GM19467 (cell line): ENCODE measurements at regions not wholly inside any gene's neighbourhood (a gene's known extent, or its start where the extent isn't known, plus 50 kb on each side); places are given as distances from the start of the nearest gene placed in this dataset.

ENCODE experiments used
- ATAC-seq: cut with Tn5 transposase; IDR thresholded peaks from one replicate; pipeline ENCODE4 v1.9.1; 2021; ENCODE audit warnings: mild to moderate bottlenecking, moderate library complexity; ENCODE audit not compliant: unreplicated experiment

DNA sequence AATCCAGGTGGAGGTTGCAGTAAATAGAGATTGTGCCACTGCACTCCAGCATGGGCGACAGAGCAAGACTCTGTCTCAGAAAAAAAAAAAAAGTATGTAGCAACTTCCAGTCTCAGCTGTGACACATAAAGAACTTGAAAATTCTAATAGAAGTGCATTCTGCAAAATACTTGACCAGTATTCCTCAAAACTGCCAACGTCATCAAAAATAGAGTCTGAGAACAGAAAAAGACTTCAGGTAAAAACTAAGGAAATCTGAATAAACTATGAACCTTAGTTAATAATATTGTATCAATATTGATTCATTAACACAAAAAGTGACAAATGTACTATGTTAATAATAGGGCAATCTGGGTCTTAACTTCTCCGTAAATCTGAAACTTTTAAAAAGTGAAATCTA, 76.7 kb upstream of the WDR75 start:
- ATAC-seq = no peak

DNA sequence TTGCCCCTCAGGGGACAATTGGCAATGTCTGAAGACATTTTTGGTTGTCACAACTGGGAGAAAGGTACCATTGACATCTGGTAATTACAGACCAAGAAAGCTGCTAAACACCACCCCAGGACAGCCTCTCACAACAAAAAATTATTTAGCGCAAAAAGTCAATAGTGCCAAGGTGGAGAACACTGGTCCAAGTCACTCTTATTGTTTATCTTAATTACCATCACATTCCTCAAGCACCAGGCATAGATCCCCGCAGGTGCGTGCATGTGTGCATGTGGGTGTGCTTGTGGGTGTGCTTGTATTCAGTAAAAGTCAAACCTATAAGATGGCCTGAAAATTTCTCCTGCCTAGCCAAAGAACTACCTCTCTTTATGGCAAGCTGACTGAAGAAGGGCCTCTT, 74.9 kb upstream of the WDR75 start:
- ATAC-seq = no peak

DNA sequence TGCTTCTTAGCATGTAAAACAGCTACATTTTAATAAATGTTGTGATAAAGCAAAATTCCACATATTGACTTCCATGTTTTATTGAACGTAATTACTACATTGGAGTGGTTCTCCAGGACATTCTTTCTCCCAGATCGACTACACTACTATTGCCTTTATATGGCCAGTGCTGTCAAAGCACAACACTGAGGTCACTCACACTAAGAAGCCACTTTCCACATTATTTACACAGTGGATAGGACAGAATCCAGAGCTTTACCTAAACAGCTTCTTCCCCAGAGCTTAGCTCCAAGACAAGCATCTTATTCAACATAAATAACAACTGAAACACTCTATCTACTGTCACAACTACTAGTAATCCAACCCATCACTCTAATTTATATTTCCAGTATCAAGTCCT, 73.9 kb upstream of the WDR75 start:
- ATAC-seq = no peak

DNA sequence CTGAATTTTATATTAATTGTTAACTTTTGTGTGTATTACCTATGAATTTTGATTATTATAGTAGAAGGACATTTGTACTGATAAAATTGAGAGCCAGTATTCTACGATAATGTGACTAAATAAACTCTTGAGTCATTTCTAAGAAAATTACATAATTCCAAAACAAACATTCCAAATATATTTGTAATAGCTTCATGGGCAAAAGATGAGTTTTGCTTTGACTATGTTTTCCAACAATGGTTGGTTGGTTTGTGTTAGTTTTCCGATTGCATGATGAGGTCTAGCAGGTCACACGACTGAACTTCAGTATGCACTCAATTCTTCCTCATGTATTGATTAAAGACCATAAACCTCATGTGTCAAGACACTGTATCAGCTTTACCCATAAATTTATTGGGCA, 71.7 kb upstream of the WDR75 start:
- ATAC-seq = no peak

DNA sequence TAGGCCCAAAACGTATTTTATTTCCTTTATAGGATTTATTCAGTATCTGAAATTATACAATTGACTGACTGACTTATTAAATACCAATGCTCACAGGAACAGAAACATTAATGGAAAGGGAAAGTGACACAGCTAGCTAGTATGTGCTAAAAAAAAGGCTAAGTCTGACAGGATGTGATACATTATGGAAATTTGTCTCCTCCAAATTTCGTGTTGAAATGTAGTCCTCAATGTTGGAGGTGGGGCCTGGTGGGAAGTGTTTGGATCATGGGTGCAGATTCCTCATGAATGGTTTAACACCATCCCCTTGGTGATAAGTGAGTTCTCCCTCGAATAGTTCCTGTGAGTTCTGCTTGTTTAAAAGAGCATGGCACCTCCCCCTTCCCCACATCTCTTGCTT, 70.6 kb upstream of the WDR75 start:
- ATAC-seq = no peak

DNA sequence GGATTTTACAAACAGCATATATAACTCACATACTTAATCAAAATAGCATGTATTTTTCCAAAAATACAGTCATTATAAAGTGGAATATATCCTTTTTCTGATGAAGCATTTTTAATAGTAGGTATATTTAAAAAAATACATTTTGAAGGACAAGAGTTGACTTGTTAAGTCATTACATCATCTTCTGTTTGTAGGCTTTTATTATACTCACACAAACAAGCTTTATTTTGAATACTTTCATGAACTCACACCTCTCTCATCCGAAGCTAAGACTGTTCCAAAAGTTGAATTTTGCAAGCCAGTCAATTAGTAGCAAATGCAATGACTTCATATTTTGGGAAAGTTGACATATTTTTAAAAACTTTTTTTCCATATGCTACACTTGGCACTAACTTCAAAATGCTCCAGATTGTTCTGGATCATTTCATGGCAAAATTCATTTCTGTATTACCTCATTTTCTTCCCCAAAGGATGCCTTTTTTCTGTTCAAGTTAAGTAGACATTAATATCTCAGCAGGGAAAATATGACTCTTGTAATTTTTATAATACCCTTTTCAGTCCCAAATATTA, 68.5 kb upstream of the WDR75 start:
- no peak for ATAC-seq

DNA sequence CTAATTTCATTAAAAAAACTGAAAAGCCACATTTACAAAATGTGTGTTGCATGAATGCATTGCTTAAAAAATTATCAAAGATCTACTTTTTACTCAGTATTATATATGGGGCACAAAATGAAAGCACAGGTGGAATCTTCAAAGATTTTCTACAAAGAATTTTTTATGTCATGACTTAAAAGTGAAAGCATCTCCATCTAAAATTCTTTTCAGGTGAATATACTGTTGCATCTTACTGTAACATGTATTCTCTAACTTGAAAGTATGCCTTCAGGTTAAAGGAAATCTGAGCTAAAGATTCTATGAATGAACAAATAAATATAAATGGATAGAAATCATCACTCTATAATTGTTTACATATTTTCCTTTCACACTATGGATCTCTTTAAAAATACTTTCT, 66.8 kb upstream of the WDR75 start:
- ATAC-seq = no peak

DNA sequence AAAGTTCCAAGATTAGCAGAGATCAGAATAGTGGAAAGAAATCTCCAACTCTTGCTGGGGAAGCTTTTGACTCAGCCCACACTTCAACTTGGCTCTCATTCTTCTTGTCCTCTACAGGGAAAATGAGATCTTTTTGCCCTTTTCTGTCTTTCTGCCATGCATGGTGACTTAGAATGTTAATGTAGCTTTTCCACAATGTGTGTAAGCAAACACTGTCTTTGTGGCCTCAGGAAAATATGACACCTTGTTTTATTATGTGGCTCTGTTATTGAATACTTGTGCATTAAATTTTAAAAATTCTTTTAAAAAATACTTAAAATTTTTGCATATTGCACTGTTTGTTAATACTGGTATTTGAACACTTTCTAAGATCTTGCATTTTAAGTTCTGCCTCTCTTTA, 65.4 kb upstream of the WDR75 start:
- ATAC-seq = no peak

DNA sequence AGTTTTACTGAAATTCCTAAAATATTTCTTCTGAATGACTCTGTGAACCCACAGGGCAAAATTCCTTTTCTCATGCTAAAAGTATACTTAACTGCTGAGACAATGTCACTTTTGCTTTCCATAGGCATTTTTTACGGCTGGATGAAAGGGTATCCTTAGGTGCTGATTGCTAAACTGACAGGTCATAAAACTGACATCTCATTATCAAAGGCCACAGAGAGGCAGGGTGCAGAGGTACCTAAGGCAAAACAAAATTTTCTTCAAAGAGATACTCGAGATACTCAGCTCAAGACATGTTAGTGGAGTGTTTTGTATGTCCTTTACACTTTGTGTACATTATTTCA, 62.0 kb upstream of the WDR75 start:
- no peak for ATAC-seq

DNA sequence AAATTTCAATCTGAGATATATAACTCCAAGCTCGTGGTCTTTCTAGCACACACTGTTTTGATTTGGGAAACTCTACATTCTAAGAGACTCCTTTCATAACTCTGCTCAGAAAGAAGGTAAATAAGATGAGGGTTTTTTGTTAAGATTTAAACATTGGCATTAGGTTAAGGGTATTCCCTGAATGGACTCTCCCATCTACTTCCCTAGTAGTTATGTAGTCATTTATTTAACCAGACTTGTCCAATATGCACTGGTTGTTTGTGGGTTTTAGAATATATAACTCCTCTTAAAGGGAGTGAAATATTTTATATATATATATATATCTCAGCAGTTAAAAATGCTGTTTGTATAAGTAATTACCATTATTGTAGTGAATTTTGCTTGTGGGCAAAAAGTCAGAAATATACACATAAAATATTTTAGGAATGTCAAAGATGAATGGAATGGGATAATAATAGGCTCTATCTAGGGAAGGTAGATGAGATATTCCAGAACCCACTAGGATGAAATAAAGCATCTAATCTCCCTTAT, 61.5 kb upstream of the WDR75 start:
- ATAC-seq = no peak

DNA sequence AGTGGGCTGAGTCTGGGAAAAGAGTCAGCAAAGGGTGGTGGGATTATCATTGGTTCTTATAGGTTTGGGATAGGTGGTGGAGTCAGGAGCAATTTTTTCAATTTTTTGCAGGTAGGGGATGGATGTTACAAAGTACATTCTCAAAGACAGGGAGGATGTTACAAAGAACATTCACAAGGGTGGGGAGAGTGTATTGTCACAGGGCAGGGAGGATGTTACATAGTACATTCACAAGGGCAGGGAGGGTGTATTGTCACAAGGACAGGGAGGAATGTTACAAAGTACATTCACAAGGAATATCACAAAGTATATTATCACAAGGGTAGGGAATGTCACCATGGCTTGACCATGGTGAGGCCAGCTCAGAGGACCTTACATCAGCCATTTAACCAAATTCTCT, 58.6 kb upstream of the WDR75 start:
- no peak for ATAC-seq

DNA sequence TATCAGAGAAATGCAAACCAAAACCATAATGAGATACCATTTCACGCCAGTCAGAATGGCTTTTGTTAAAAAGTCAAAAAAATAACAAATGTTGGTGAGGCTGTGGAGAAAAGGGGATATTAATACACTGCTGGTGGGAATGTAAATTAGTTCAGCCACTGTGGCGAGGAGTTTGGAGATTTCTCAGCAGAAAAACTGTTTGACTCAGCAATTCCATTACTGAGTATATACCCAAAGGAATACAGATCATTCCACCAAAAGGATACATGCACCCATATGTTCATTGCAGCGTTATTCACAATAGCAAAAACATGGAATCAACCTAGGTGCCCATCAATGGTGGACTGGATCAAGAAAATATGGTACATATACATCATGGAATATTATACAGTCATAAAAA, 54.5 kb upstream of the WDR75 start:
- ATAC-seq = no peak

DNA sequence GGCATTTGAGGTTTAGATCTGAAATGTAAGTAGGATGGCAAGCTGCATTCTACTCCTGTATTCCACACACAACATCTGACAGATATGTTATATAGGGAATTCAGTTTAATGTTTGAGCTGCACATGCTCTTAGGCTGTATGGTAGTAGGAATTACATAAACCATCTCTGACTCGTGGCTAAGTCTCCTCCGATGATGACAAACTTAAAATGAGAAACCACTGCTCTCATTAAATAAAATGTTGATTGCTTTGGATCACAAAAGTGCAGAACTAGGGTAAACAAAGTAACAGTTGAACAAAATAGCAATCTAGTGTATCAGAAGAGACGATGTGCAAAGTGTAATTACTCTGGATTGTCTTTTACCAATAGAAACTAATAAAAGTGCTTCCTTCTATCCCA, 50.1 kb upstream of the WDR75 start:
- ATAC-seq = no peak
